ENCODE measurements at regions not wholly inside any gene's neighbourhood (a gene's known extent, or its start where the extent isn't known, plus 50 kb on each side); places are given as distances from the start of the nearest gene placed in this dataset.

DNA sequence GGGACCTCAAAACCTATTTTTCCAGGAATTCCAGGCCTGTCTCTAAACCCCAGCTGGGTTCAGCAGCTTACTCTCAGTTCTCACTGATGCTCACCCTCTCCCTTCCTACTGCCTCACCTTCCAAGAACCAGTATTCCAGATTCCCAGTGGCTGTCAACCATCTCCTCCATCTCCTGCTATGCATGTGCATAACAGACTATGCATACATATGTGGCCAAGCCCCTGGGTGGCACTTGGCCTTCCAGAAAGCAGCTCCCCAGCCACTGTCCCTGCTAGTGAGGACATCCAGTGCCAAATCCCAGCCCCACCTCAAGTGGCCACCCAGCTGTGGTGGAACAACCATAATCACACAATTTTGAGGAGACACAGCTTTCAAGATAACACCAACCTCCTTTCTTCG lies 475.7 kb upstream of the PKN2 start:
- no peak for FAIRE-seq
- Histone ChIP-seq H3K4me2 (ENCODE audit: low read length) (no peak overlapping the region), H3K4me1 (ENCODE audit: insufficient read depth, low read length) (no peaks in the 10 kb centered on the region), H3K79me2 (ENCODE audit: insufficient read depth, low read length) (no peaks in the 10 kb centered on the region), H4K20me1 (ENCODE audit: insufficient read depth, low read length) (no peaks in the 10 kb centered on the region), H2AFZ (ENCODE audit: low read depth, low read length) (no peak overlapping the region), H3K9ac (ENCODE audit: low read length) (no peak overlapping the region), H3K4me3 (ENCODE audit: insufficient read depth, low read depth, low read length) (no peak overlapping the region), H3K27ac (ENCODE audit: low read depth, low read length) (no peak overlapping the region), H3K9me3 (ENCODE audit: insufficient read depth, low read depth, low read length) (no peaks in the 10 kb centered on the region), H3K36me3 (ENCODE audit: insufficient read depth, low read length) (no peaks in the 10 kb centered on the region), H3K27me3 (ENCODE audit: insufficient read depth, low read length) (no peaks in the 10 kb centered on the region)
- Mint-ChIP-seq H3K4me3 (ENCODE audit: unreplicated experiment) (no peak overlapping the region), H3K9me3 (ENCODE audit: unreplicated experiment) (no peaks in the 10 kb centered on the region), H3K4me1 (ENCODE audit: low read depth, unreplicated experiment) (no peaks in the 10 kb centered on the region), H3K27me3 (ENCODE audit: low read depth, unreplicated experiment) (peaks cover 4% of the 10 kb centered on the region), H3K27ac (ENCODE audit: unreplicated experiment) (no peak overlapping the region), H3K36me3 (ENCODE audit: low read depth, unreplicated experiment) (no peaks in the 10 kb centered on the region)
- no peak for DNase-seq (ENCODE audit: low read depth)
- TF ChIP-seq EZH2 (IDR thresholded peaks at IDR 0.05; ENCODE audit: insufficient read depth, low read length) = no peak
- TF ChIP-seq, protein P1, sequence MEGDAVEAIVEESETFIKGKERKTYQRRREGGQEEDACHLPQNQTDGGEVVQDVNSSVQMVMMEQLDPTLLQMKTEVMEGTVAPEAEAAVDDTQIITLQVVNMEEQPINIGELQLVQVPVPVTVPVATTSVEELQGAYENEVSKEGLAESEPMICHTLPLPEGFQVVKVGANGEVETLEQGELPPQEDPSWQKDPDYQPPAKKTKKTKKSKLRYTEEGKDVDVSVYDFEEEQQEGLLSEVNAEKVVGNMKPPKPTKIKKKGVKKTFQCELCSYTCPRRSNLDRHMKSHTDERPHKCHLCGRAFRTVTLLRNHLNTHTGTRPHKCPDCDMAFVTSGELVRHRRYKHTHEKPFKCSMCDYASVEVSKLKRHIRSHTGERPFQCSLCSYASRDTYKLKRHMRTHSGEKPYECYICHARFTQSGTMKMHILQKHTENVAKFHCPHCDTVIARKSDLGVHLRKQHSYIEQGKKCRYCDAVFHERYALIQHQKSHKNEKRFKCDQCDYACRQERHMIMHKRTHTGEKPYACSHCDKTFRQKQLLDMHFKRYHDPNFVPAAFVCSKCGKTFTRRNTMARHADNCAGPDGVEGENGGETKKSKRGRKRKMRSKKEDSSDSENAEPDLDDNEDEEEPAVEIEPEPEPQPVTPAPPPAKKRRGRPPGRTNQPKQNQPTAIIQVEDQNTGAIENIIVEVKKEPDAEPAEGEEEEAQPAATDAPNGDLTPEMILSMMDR (IDR thresholded peaks at IDR 0.05; ENCODE audit: insufficient read depth, low read depth, low read length) = no peak

DNA sequence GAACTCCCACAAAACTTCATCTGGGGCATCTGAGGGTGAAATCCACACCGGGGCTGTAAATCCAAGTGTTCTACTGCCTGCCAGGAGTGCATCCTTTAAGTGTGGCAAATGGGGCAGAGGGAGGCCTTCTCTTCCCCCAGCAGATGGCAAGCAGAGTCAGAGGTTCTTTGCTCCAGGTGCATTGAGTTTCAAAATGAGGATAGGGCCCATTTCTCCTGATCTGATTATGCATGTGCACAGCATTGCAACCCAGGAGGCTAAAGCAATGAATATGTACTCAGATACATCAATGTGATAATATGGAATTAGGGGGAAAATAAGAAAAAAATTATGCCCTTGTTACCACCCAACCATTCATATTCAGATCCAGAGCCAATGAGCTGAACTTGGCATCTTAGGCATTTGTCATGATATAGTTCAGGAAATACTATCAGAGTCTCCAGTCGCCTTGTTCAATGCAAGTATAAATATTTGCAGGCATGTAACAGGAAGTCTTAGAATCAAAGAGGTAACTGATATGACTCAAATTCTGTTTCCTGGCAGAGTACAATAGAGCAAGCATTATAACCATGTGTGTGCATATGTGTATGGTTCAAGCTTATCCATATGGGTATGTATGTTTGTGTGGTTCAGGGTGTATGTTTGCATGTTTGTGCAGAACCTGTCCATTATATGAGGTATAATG lies 473.8 kb upstream of the PKN2 start:
- Histone ChIP-seq H3K36me3 (ENCODE audit: insufficient read depth, low read length) (no peaks in the 10 kb centered on the region), H3K4me3 (ENCODE audit: insufficient read depth, low read depth, low read length) (no peak overlapping the region), H3K9me3 (ENCODE audit: insufficient read depth, low read depth, low read length) (no peaks in the 10 kb centered on the region), H3K27ac (ENCODE audit: low read depth, low read length) (no peak overlapping the region), H3K4me2 (ENCODE audit: low read length) (no peak overlapping the region), H4K20me1 (ENCODE audit: insufficient read depth, low read length) (no peaks in the 10 kb centered on the region), H3K79me2 (ENCODE audit: insufficient read depth, low read length) (no peaks in the 10 kb centered on the region), H3K27me3 (ENCODE audit: insufficient read depth, low read length) (no peaks in the 10 kb centered on the region), H2AFZ (ENCODE audit: low read depth, low read length) (no peak overlapping the region), H3K9ac (ENCODE audit: low read length) (no peak overlapping the region), H3K4me1 (ENCODE audit: insufficient read depth, low read length) (no peaks in the 10 kb centered on the region)
- H3K36me3 Mint-ChIP-seq (ENCODE audit: low read depth, unreplicated experiment) = no peaks in the 10 kb centered on the region
- H3K9me3 Mint-ChIP-seq (ENCODE audit: unreplicated experiment) = no peaks in the 10 kb centered on the region
- TF ChIP-seq, protein P1 (IDR thresholded peaks at IDR 0.05; ENCODE audit: insufficient read depth, low read depth, low read length) = no peak
- TF ChIP-seq EZH2 (IDR thresholded peaks at IDR 0.05; ENCODE audit: insufficient read depth, low read length) = no peak
- no peak overlapping the region for H3K4me3 Mint-ChIP-seq (ENCODE audit: unreplicated experiment)
- H3K4me1 Mint-ChIP-seq (ENCODE audit: low read depth, unreplicated experiment) = no peaks in the 10 kb centered on the region
- DNase-seq (ENCODE audit: low read depth) (no peak), FAIRE-seq (no peak)
- H3K27ac Mint-ChIP-seq (ENCODE audit: unreplicated experiment) = no peak overlapping the region
- peaks cover 4% of the 10 kb centered on the region for H3K27me3 Mint-ChIP-seq (ENCODE audit: low read depth, unreplicated experiment)

GRCh38 chr1:88216441-88216840 lies 467.6 kb upstream of the PKN2 start:
- FAIRE-seq (no peak), DNase-seq (ENCODE audit: low read depth) (no peak)
- H3K36me3 Mint-ChIP-seq (ENCODE audit: low read depth, unreplicated experiment) = no peaks in the 10 kb centered on the region
- peaks cover 13% of the 10 kb centered on the region for H3K4me1 Mint-ChIP-seq (ENCODE audit: low read depth, unreplicated experiment)
- H3K9me3 Mint-ChIP-seq (ENCODE audit: unreplicated experiment) = no peaks in the 10 kb centered on the region
- H3K4me3 Mint-ChIP-seq (ENCODE audit: unreplicated experiment) = no peak overlapping the region
- peaks cover 4% of the 10 kb centered on the region for H3K4me1 ChIP-seq (ENCODE audit: insufficient read depth, low read length)
- H3K9ac ChIP-seq (ENCODE audit: low read length) = no peak overlapping the region
- H3K27me3 Mint-ChIP-seq (ENCODE audit: low read depth, unreplicated experiment) = no peaks in the 10 kb centered on the region
- H3K4me2 ChIP-seq (ENCODE audit: low read length) = no peak overlapping the region
- no peak overlapping the region for H3K27ac ChIP-seq (ENCODE audit: low read depth, low read length)
- no peaks in the 10 kb centered on the region for H3K9me3 ChIP-seq (ENCODE audit: insufficient read depth, low read depth, low read length)
- H3K4me3 ChIP-seq (ENCODE audit: insufficient read depth, low read depth, low read length) = no peak overlapping the region
- H3K79me2 ChIP-seq (ENCODE audit: insufficient read depth, low read length) = no peaks in the 10 kb centered on the region
- H4K20me1 ChIP-seq (ENCODE audit: insufficient read depth, low read length) = no peaks in the 10 kb centered on the region
- H3K36me3 ChIP-seq (ENCODE audit: insufficient read depth, low read length) = no peaks in the 10 kb centered on the region
- no peaks in the 10 kb centered on the region for H3K27me3 ChIP-seq (ENCODE audit: insufficient read depth, low read length)
- TF ChIP-seq EZH2 (IDR thresholded peaks at IDR 0.05; ENCODE audit: insufficient read depth, low read length) = no peak
- TF ChIP-seq, protein P1 (IDR thresholded peaks at IDR 0.05; ENCODE audit: insufficient read depth, low read depth, low read length) = no peak
- H2AFZ ChIP-seq (ENCODE audit: low read depth, low read length) = no peak overlapping the region
- no peak overlapping the region for H3K27ac Mint-ChIP-seq (ENCODE audit: unreplicated experiment)
